Cardiac fibroblast (primary cell): ENCODE measurements at regions not wholly inside any gene's neighbourhood (a gene's known extent, or its start where the extent isn't known, plus 50 kb on each side); places are given as distances from the start of the nearest gene placed in this dataset.
"Not testable (repeated sequence)": the region's sequence is repeated elsewhere in the genome, so short reads cannot be mapped to it uniquely, and the experiment has no call there.

ENCODE experiments used
- DNase-seq, 2 donors: peaks; one replicate each; pipeline versions ENCODE4 v3.0.0 to v3.0.0-alpha.2; 2010; ENCODE audit warnings: low read depth in 2 of 2
- H3K4me3 ChIP-seq, 2 donors: replicated peaks in 1 of 2; 1 replicate in 1 of 2; 2 replicates in 1 of 2; pipeline ENCODE4 v1.5.1; 2011; ENCODE audit warnings: low read depth in 2 of 2, low read length in 2 of 2, mild to moderate bottlenecking in 2 of 2, moderate library complexity in 1 of 2
- TF ChIP-seq, protein P1 (sequence below): IDR thresholded peaks from one replicate; pipeline ENCODE4 v1.5.1; 2011; ENCODE audit warnings: low read depth, mild to moderate bottlenecking, low read length, inconsistent platforms

DNA sequence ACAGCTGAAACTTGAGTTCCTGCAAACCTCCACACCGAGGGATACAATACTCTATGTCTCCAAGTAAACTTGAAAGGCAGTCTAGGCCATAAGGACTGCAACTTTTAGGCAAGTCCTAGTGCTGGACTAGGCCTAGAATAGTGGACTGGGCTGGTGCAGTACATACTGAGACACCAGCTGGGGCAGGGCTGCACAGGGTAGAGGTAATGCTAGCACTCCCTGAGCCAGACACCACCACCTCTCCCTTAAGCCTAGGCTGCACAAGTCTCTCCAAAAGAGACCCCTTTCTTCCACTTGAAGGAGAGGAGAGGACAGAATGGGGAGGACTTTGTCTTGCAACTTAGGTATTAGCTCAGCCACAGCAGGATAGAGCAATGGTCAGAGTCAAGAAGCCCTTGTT is 65.7 kb upstream of the PTPRK start:
- no peak overlapping the region for H3K4me3 ChIP-seq
- no peak for DNase-seq
- TF ChIP-seq, protein P1, sequence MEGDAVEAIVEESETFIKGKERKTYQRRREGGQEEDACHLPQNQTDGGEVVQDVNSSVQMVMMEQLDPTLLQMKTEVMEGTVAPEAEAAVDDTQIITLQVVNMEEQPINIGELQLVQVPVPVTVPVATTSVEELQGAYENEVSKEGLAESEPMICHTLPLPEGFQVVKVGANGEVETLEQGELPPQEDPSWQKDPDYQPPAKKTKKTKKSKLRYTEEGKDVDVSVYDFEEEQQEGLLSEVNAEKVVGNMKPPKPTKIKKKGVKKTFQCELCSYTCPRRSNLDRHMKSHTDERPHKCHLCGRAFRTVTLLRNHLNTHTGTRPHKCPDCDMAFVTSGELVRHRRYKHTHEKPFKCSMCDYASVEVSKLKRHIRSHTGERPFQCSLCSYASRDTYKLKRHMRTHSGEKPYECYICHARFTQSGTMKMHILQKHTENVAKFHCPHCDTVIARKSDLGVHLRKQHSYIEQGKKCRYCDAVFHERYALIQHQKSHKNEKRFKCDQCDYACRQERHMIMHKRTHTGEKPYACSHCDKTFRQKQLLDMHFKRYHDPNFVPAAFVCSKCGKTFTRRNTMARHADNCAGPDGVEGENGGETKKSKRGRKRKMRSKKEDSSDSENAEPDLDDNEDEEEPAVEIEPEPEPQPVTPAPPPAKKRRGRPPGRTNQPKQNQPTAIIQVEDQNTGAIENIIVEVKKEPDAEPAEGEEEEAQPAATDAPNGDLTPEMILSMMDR = no peak

DNA sequence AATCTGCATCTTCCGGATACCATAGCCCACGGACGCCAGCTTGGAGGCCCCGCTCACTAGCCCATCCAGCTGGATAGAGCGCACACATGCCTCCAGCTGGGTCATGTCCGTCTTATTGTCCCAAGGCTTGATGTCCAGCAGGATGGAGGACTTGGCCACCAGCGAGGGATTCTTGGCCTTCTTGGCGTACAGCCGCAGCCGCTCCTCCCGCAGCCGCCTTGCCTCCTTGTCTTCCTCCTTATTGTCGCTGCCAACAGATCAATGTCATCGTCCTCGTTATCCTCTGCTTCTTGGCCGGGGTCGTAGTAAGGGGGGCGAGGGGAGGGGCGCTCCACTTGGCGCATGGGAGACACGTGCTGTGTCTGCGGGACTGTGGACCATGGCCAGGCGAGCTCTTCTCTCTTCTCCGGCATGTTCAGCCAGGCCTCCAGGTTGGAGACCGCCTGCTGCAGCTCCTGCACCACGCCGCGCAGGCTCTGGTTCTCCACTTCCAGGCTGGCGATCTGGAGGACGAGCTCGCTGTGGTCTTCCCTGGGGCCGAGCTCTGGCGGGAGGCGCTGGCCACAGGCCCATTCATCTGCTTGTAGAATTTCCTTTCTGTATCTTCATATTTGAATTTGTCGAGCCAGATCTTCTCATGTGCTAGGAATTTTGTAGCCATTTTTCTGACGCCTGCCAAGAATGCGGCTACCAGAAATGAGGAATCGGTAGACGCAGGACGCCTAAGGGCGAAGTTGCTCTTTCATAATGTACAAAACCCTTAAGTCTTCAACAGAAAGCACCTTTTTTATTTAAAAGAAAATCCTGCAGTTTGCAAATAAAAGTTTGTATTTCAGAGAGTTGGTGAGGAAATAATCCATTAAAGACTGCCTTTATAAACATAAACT is 60.1 kb upstream of the PTPRK start:
- TF ChIP-seq, protein P1 = no peak
- H3K4me3 ChIP-seq = no peak overlapping the region
- DNase-seq = peak in 1 of 2 donors; percentile 61

DNA sequence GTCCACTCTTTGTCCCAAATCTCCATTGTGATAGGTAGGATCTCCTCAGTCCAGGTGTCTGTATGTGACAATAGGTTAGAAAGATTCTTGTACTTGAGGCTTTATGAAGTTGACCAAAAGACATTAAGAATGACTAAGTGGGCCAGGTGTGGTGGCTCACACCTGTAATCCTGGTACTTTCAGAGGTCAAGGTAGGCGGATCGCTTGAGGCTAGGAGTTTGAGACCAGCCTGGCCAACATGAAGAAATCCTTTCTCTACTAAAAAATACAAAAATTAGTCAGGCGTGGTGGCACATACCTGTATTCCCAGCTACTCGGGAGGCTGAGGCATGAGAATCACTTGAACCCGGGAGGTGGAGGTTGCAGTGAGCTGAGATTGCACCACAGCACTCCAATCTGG is 54.9 kb upstream of the PTPRK start:
- DNase-seq, H3K4me3 ChIP-seq: not testable (repeated sequence)

DNA sequence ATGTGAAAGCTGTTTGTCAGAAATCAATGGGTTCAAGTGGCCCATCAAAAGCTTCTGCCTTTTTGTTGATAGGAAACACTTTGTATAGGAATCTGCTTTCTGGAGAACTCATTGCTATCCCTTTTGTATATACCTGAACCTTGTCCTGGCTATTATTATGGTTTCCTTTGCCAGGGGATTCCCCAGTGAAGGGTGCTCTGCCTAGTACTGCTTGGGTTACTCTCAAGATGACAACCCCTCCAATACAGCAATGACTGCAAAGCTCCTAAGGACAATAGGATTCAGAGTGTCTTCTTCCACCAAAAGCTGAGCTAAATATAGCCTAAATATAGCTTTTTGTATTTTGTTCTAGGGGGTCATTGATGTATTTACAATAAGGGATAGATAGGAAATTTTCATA is 54.0 kb upstream of the PTPRK start:
- DNase-seq = no peak
- TF ChIP-seq, protein P1 = no peak
- no peak overlapping the region for H3K4me3 ChIP-seq

DNA sequence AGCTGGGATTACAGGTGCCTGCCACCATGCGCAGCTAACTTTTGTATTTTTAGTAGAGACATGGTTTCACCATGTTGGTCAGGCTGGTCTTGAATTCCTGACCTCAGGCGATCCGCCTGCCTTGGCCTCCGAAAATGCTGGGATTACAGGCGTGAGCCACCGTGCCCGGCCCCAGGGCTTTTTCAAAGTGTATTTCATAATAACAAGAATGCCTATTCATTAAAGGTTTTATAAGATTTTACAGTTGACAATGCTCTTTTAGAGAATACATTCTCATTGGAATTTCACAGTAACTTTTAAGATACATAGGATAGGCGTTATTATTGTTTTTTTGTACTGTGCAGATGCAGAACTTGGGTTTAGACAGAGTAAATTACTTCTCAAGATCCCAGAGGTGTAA is 52.6 kb upstream of the PTPRK start:
- TF ChIP-seq, protein P1 = no peak
- no peak for DNase-seq
- H3K4me3 ChIP-seq = no peak overlapping the region

DNA sequence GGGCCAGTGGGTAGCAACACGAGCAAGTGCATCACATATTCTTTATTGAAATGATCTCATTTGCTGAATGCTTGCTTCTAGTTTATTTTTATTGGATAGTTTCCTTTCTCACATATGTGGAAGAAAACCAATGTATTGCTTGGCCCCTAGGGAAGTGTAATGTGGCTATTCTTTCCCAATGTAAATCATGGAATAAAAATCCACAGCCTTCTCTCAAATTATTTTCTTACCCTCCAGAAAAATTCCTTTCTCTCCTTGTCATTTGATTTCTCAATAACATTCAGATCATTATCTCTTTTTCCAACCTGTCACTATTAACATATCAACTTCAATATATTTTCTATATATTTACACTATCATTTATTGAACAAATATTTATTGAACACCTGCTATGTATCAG is 51.9 kb upstream of the PTPRK start:
- TF ChIP-seq, protein P1 = no peak
- no peak for DNase-seq
- H3K4me3 ChIP-seq = no peak overlapping the region

DNA sequence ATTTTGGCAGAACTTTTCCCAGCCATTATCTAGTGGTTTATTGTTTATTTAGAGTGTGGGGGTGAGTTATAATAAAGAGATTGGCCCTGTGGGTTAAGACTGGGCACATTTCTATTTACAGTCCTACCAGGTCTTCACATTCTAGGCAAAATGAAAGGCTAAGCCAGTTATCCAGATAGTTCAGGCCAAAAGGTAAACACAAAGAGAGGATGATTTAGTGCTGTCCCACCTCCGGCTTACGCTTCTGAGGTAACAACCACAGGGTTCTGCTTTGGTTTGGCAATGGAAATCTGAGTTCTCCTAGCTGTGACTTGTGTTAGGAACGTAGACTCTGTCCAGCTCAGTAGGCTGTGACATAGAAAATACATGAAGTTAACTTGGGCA is 50.3 kb upstream of the PTPRK start:
- DNase-seq = no peak
- TF ChIP-seq, protein P1 = no peak
- H3K4me3 ChIP-seq = no peak overlapping the region
